GM06990 (cell line): ENCODE measurements at regions not wholly inside any gene's neighbourhood (a gene's known extent, or its start where the extent isn't known, plus 50 kb on each side); places are given as distances from the start of the nearest gene placed in this dataset.

ENCODE experiments used
- DNase-seq: peaks from one replicate; pipeline ENCODE4 v3.0.0-alpha.2; 2011; ENCODE audit not compliant: insufficient read length; ENCODE audit errors: extremely low read depth
- H3K27me3 ChIP-seq: replicated peaks from 2 replicates; pipeline ENCODE4 v1.6.0; 2011; ENCODE audit warnings: low read length; ENCODE audit not compliant: control insufficient read depth, insufficient read depth
- H3K36me3 ChIP-seq: 2 replicates; pipeline ENCODE4 v1.5.1; 2011; ENCODE audit warnings: low read length; ENCODE audit not compliant: control insufficient read depth, insufficient read depth
- H3K4me3 ChIP-seq: replicated peaks from 2 replicates; pipeline ENCODE4 v1.5.1; 2011; ENCODE audit warnings: low read depth, mild to moderate bottlenecking, control low read depth, low read length
- TF ChIP-seq, protein P1 (sequence below): IDR thresholded peaks from 2 replicates; pipeline ENCODE4 v1.5.1; 2011; ENCODE audit warnings: low read length, control low read depth, mild to moderate bottlenecking, inconsistent platforms; ENCODE audit not compliant: insufficient read depth, poor library complexity, severe bottlenecking

DNA sequence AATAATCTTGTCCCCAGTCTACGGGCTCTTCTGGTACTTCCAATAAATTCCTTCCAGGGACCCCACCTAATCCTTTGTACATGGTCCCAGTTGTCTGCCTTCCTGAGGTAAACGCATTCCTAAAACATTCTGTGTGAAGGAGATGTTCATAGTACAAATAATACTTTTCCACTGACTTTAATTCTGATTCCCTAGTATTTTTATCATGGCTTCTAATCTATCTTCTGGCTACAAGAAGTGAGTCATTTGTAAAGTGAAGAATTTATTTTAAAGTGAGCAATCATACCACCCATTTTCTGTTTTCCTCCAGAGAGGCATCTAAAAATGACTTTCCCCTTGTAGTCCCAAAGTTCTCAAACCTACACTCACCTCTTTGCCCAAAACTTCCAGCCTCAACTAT is 65.9 kb upstream of the NUDT4 start:
- Histone ChIP-seq H3K36me3 (no peaks in the 10 kb centered on the region), H3K27me3 (no peaks in the 10 kb centered on the region), H3K4me3 (no peak overlapping the region)
- TF ChIP-seq, protein P1, sequence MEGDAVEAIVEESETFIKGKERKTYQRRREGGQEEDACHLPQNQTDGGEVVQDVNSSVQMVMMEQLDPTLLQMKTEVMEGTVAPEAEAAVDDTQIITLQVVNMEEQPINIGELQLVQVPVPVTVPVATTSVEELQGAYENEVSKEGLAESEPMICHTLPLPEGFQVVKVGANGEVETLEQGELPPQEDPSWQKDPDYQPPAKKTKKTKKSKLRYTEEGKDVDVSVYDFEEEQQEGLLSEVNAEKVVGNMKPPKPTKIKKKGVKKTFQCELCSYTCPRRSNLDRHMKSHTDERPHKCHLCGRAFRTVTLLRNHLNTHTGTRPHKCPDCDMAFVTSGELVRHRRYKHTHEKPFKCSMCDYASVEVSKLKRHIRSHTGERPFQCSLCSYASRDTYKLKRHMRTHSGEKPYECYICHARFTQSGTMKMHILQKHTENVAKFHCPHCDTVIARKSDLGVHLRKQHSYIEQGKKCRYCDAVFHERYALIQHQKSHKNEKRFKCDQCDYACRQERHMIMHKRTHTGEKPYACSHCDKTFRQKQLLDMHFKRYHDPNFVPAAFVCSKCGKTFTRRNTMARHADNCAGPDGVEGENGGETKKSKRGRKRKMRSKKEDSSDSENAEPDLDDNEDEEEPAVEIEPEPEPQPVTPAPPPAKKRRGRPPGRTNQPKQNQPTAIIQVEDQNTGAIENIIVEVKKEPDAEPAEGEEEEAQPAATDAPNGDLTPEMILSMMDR = no peak
- DNase-seq = no peak

DNA sequence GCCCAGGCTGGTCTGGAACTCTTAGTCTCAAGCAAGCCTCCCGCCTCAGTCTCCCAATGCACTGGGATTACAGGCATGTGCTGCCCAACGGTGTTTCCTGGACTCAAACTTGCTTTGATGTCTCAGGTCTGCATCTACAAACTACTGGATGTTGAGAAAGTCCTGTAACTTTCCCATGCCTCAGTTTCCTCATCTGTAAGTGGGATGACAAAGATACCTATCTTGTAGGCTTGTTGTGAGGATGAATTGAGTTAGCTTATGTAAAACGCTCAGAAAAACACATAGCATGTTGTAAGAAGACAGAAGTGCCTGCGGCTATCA is 63.6 kb upstream of the NUDT4 start:
- Histone ChIP-seq H3K36me3 (no peaks in the 10 kb centered on the region), H3K4me3 (no peak overlapping the region), H3K27me3 (no peaks in the 10 kb centered on the region)
- DNase-seq = no peak
- TF ChIP-seq, protein P1 = no peak

GRCh38 chr12:93315385-93315906 is 62.3 kb upstream of the NUDT4 start:
- no peak for DNase-seq
- TF ChIP-seq, protein P1 = no peak
- no peaks in the 10 kb centered on the region for H3K27me3 ChIP-seq
- no peaks in the 10 kb centered on the region for H3K36me3 ChIP-seq
- H3K4me3 ChIP-seq = no peak overlapping the region

DNA sequence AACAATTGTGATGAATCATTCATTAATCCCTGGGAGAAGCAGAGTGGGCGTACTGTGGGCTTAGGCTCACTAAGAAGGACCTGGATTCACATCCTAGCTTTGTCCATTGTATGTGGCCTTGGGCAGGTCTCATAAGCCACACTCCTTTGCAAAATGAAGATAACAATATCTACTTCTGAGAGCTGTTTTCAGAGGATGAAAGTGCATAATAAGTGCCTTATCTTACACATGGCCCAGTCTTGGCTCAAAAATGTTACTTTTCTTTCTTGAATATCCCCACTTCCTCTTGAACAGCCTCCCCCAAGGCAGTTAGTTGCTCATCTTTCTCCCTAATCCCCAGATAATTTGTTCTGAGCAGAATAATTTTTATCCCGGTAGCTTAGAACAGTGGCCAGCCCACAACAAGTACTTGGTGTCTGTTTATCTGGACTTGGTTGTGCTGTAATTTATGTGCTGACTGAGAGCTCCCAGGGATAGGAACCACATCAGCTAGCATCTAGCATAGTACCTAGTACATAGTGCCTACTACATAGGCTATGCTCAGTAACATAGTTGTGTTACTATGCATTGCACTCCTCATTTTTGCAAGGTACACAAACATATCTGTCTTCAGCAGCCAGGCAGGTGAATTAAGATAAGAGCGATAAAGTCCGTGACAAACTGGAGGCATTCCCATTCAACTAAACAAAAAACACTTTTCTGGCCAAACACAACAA is 61.7 kb upstream of the NUDT4 start:
- no peak for DNase-seq
- TF ChIP-seq, protein P1 = no peak
- H3K4me3 ChIP-seq = no peak overlapping the region
- no peaks in the 10 kb centered on the region for H3K36me3 ChIP-seq
- H3K27me3 ChIP-seq = no peaks in the 10 kb centered on the region

DNA sequence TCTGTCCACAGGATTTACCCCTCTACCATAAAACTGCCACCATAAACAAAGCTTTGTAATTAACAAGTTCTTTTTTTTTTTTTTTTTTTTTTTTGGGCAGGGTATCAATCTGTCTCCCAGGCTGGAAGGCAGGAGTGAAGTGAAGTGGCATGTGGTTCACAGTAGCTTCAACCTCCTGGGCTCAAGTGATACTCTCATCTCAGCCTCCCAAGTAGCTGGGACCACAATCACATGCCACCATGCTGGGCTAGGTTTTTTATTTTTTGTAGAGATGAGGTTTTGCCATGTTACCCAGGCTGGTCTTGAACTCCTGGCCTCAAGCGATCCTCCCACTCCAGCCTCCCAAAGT is 61.1 kb upstream of the NUDT4 start:
- H3K4me3 ChIP-seq = no peak overlapping the region
- no peaks in the 10 kb centered on the region for H3K36me3 ChIP-seq
- H3K27me3 ChIP-seq = no peaks in the 10 kb centered on the region
- no peak for DNase-seq
- TF ChIP-seq, protein P1 = no peak

GRCh38 chr12:93317227-93317626 is 60.5 kb upstream of the NUDT4 start:
- Histone ChIP-seq H3K4me3 (no peak overlapping the region), H3K27me3 (no peaks in the 10 kb centered on the region), H3K36me3 (no peaks in the 10 kb centered on the region)
- TF ChIP-seq, protein P1 = no peak
- no peak for DNase-seq
